GM12865 (cell line): ENCODE measurements at regions not wholly inside any gene's neighbourhood (a gene's known extent, or its start where the extent isn't known, plus 50 kb on each side); places are given as distances from the start of the nearest gene placed in this dataset.
A peak's percentile ranks its signal among the peaks of the same experiment; 100 is the strongest.

ENCODE experiments used
- DNase-seq: peaks from one replicate; pipeline ENCODE4 v3.0.0; 2010; ENCODE audit warnings: low read depth
- H3K4me3 ChIP-seq: 2 replicates; pipeline ENCODE4 v1.5.1; 2011; ENCODE audit warnings: mild to moderate bottlenecking, low read depth, low read length, control low read depth
- TF ChIP-seq, protein P1 (sequence below): IDR thresholded peaks from 2 replicates; pipeline ENCODE4 v1.5.1; 2011; ENCODE audit warnings: low read length, control low read depth, low read depth, inconsistent platforms; ENCODE audit not compliant: insufficient read depth; ENCODE audit errors: missing control alignments

DNA sequence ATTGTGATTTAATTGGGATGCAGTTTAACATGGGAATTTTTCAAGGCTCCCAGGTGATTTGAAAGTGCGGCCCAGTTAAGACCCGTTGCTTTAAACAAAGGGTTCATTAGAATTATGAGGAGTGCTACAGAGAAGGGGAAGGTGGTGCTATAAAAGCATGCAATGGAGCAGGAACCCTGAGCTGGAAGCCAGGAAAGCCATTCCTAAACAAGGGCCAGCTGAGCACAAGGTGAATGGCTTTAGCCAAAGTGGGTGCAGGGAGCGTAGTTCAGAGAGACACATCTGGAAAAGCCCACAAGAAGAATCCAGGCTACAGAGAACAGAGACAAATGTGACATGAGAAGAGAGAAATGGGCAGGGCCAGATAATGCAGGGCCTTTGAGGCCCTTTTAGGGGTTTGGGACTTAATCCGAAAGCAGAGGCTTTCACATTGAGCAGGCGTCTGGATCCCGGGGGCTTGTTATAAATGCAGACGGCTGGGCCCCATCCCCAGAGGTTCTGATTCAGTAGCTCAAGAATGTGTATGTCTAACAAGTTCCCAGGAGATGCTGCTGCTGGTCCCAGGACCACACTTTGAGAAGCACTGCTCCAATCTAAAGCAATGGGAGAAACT is 138.1 kb upstream of the WWC1 start:
- no peak overlapping the region for H3K4me3 ChIP-seq
- no peak for DNase-seq
- TF ChIP-seq, protein P1, sequence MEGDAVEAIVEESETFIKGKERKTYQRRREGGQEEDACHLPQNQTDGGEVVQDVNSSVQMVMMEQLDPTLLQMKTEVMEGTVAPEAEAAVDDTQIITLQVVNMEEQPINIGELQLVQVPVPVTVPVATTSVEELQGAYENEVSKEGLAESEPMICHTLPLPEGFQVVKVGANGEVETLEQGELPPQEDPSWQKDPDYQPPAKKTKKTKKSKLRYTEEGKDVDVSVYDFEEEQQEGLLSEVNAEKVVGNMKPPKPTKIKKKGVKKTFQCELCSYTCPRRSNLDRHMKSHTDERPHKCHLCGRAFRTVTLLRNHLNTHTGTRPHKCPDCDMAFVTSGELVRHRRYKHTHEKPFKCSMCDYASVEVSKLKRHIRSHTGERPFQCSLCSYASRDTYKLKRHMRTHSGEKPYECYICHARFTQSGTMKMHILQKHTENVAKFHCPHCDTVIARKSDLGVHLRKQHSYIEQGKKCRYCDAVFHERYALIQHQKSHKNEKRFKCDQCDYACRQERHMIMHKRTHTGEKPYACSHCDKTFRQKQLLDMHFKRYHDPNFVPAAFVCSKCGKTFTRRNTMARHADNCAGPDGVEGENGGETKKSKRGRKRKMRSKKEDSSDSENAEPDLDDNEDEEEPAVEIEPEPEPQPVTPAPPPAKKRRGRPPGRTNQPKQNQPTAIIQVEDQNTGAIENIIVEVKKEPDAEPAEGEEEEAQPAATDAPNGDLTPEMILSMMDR = no peak

DNA sequence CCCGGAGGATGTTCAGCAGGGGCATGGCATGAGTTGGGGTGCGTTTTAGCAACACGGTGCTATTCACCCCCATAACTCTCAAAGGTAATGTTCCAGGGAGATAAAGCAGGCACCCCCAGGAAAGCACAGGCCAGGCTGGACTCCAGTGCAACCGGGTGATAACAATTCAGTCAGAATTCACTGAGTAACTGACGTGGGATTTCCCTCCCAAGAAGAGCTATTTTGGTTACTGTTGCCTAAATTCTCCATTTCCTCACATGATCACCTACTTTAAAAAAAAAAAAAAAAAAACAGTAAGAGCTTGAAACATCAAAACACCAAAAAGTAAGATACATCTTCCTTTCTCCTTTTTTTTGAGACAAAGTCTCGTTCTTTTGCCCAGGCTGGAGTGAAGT is 137.6 kb upstream of the WWC1 start:
- no peak overlapping the region for H3K4me3 ChIP-seq
- TF ChIP-seq, protein P1 = no peak
- no peak for DNase-seq

DNA sequence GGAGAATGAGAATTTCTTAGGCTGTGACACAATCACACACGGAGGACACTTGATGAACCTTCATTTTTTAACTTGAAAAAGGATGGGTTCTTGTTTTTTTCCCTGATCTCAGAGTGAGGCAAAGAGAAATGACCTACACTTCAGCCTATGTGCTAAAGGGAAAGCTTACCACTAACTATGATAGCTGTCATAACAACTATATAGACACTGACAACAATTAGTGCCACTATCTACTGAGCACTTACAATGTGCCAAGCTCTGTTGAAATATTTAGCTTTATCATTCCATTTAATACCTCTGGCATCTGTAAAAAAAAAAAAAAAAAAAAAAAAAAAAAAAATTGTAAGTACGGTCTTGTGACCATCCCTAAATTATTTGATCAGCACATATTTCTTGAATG is 135.9 kb upstream of the WWC1 start:
- TF ChIP-seq, protein P1 = no peak
- DNase-seq = no peak

DNA sequence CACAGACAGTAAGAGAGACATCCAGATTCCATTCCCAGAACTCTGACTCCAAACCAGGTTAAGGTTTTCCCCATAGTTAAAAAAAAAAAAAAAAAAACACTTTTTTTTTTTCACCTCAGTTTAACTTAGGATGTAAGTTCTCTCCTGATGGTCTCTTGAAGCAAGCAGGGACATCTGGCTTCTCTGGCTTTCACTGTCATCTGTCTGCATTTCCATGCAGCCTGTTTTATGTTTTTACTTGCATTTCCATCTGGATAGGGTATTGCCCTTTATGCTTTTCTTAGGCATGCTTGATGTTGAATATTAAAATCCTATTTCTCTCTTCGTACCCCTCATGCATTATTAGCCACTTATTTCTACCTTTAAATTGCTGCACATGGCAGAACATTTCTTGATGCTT is 135.3 kb upstream of the WWC1 start:
- DNase-seq = no peak
- TF ChIP-seq, protein P1 = no peak
- H3K4me3 ChIP-seq = no peak overlapping the region

More for the DNA sequence above, 135.9 kb upstream of the WWC1 start:
- no peak overlapping the region for H3K4me3 ChIP-seq

DNA sequence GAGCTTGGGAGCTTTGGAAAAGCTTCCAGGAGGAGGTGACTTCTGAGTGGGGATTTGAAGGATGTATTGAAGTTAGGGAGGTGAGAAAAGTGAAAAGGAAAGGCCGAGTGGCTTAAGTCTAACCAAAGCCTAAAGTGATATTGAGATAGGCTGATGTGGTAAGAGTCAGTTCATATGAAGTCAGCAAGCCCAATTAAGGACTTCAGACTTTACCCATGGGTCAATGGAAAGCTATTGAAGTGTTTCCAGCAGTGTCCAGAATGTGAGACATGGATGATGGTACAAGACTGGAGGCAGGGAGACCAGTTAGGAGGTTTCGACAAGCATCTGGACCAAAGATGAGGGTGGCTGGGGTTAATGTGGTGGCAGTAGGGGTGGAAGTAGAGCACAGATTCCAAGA is 134.3 kb upstream of the WWC1 start:
- TF ChIP-seq, protein P1 = no peak
- H3K4me3 ChIP-seq = no peak overlapping the region
- no peak for DNase-seq

DNA sequence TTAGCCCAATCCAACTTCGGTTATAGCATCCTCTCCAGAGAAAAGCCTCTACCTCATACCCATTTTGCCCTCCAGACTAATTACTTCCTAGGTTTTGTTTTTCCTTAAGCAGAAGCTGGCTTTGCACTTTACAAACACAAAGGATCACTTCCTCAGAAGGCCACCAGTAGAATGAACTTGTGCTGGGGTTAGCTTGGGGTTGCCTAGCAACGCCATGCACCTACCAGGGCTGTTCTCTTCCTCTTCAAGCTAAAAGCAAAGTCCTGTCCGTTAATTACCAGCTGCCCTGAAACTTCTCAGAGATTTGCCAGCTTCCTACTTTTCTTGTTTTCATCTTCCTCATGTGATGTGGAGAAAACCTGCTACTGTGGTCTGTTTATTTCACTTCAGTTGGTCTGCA is 132.0 kb upstream of the WWC1 start:
- peak; percentile 52 for DNase-seq
- TF ChIP-seq, protein P1 = no peak

DNA sequence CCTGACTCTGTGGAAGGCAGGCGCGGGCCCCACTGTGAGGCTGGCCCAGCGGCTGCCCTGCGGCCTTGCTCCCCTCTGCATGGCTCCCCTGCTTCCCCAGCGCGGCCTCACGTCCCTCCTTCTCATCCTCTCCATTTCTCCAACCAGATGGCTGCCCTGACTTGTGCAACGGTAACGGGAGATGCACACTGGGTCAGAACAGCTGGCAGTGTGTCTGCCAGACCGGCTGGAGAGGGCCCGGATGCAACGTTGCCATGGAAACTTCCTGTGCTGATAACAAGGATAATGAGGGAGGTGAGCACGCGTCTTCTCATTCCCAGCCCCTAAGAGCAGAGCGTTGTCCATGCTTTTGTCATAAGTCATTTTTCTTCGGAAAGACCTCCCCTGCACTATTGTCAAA is 129.0 kb upstream of the WWC1 start:
- no peak overlapping the region for H3K4me3 ChIP-seq
- TF ChIP-seq, protein P1 = no peak
- DNase-seq = no peak

More for the DNA sequence above, 132.0 kb upstream of the WWC1 start:
- H3K4me3 ChIP-seq = no peak overlapping the region
